ENCODE measurements at regions not wholly inside any gene's neighbourhood (a gene's known extent, or its start where the extent isn't known, plus 50 kb on each side); places are given as distances from the start of the nearest gene placed in this dataset.

GRCh38 chr15:85897207-85897894 is 102.6 kb upstream of the KLHL25 start:
- no peak for DNase-seq
- Histone ChIP-seq H3K4me3 (ENCODE audit: low read length) (no peak overlapping the region), H3K4me1 (ENCODE audit: insufficient read depth, low read length) (no peaks in the 10 kb centered on the region), H3K9me3 (ENCODE audit: low read length) (no peaks in the 10 kb centered on the region), H3K27me3 (ENCODE audit: insufficient read depth, low read length, poor library complexity, severe bottlenecking) (no peaks in the 10 kb centered on the region), H3K36me3 (ENCODE audit: insufficient read depth, low read length) (no peaks in the 10 kb centered on the region), H3K27ac (ENCODE audit: low read depth, low read length) (no peak overlapping the region)
- CTCF ChIA-PET: no interaction called here
- H3K9me3 Mint-ChIP-seq: no peaks in the 10 kb centered on the region
- H3K27ac Mint-ChIP-seq: peak overlapping the region in 3 of 8 donors; percentile 19 to 81 (median 24)
- H3K36me3 Mint-ChIP-seq: peaks cover 0 to 4% (median 4%) of the 10 kb centered on the region in 3 donors
- no peak overlapping the region for H3K4me3 Mint-ChIP-seq
- peaks cover 17 to 57% of the 10 kb centered on the region in 2 donors for H3K27me3 Mint-ChIP-seq
- POLR2A ChIA-PET: no interaction called here
- peaks cover 0 to 11% (median 3%) of the 10 kb centered on the region in 3 donors for H3K4me1 Mint-ChIP-seq

DNA sequence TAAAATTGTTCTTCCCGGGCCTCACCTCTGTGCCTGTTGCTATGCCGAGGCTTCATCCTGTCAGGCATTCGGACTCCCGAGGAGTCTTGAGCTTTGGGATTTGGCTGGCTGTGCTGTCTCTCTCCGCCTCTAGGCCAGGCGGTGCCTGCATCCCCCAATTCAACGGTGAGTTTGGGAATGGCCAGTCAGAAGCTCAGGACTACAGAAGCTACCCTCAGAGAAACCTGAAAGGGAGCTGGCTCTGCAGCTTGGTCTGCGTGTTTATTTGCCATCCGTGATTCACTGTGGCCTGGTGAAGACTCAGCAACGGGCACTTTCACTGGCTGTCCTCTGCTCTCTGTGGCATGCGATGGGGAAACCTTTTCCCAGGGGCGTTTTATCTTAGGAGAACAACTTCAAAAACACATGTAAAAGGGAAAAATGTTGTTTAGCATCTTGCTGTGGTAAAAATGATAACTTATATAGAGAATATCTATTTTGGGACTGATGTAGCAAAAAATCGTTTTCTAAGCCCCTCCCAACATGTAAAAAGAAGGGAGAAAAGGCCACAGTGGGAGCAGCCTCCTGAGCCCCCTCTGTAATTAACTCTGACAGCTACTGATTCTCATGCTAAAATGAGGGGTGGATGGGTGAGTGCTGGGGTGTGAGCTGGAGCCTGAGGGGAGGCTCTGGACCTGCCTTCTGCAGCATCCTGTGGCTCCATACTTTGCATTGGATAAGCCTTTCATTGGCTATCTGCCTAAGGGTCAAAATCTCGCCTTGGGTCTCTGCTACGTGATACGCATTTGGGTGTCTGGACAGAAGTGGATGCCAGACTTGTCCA is 103.4 kb upstream of the KLHL25 start:
- ChIA-PET CTCF (no interaction called here), POLR2A (no interaction called here)
- Histone ChIP-seq H3K36me3 (ENCODE audit: insufficient read depth, low read length) (no peaks in the 10 kb centered on the region), H3K4me1 (ENCODE audit: insufficient read depth, low read length) (no peaks in the 10 kb centered on the region), H3K27me3 (ENCODE audit: insufficient read depth, low read length, poor library complexity, severe bottlenecking) (no peaks in the 10 kb centered on the region), H3K4me3 (ENCODE audit: low read length) (no peak overlapping the region), H3K27ac (ENCODE audit: low read depth, low read length) (no peak overlapping the region), H3K9me3 (ENCODE audit: low read length) (no peaks in the 10 kb centered on the region)
- Mint-ChIP-seq H3K27me3 (peaks cover 17 to 52% of the 10 kb centered on the region in 2 donors), H3K4me1 (peaks cover 0 to 11% (median 3%) of the 10 kb centered on the region in 3 donors), H3K9me3 (no peaks in the 10 kb centered on the region), H3K36me3 (peaks cover 0 to 4% (median 4%) of the 10 kb centered on the region in 3 donors), H3K4me3 (no peak overlapping the region), H3K27ac (no peak overlapping the region)
- no peak for DNase-seq

GRCh38 chr15:85899927-85900326 is 105.2 kb upstream of the KLHL25 start:
- POLR2A ChIA-PET: no interaction called here

DNA sequence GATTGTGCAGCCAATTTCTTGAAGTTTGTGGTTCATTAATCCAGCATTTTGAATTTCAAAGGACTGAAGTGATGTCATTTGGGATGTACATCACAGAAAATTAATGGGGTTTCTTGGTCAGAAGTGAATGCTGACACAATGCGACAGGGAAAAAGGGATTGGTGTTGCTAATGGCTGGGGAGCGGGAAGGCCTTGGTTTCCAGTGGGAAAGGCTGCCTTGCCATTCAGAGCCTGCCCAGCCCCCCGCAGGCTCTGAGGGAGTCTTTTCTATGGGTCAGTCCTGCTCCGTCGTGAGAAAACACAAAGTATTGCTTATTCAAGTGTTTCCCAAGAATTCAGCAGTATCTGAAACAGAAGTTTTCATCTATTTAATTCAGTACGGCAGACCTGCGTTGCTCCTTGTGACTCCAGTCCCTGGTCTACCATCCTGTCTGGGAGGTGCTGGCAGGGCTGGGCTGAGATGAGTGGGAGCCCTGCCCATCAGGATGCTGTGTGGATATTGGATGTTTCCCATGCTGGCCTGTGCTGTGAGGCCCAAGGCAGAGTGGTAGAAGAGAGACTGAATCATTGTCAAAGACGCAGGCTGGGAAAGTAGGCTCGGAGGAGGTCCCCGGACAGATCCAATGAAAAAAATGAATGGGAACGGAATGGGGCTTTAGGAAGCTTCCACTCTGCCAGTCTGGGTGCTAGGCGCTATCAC is 111.2 kb upstream of the KLHL25 start:
- no peaks in the 10 kb centered on the region for H3K4me1 ChIP-seq (ENCODE audit: insufficient read depth, low read length)
- Mint-ChIP-seq H3K36me3 (no peaks in the 10 kb centered on the region), H3K27ac (peak overlapping the region in 1 of 8 donors; percentile 83), H3K4me1 (peaks cover 0 to 8% (median 4%) of the 10 kb centered on the region in 3 donors), H3K9me3 (peaks cover 0 to 3% (median 0%) of the 10 kb centered on the region in 5 donors), H3K4me3 (no peak overlapping the region), H3K27me3 (peaks cover 10 to 41% of the 10 kb centered on the region in 2 donors)
- no peaks in the 10 kb centered on the region for H3K9me3 ChIP-seq (ENCODE audit: low read length)
- no peaks in the 10 kb centered on the region for H3K27me3 ChIP-seq (ENCODE audit: insufficient read depth, low read length, poor library complexity, severe bottlenecking)
- no peak overlapping the region for H3K4me3 ChIP-seq (ENCODE audit: low read length)
- no peaks in the 10 kb centered on the region for H3K36me3 ChIP-seq (ENCODE audit: insufficient read depth, low read length)
- DNase-seq: no peak
- ChIA-PET POLR2A (no interaction called here), CTCF (no interaction called here)
- H3K27ac ChIP-seq (ENCODE audit: low read depth, low read length): no peak overlapping the region

More at GRCh38 chr15:85899927-85900326, 105.2 kb upstream of the KLHL25 start:
- H3K27me3 ChIP-seq (ENCODE audit: insufficient read depth, low read length, poor library complexity, severe bottlenecking): no peaks in the 10 kb centered on the region
- no peak overlapping the region for H3K4me3 ChIP-seq (ENCODE audit: low read length)
- peaks cover 0 to 11% (median 3%) of the 10 kb centered on the region in 3 donors for H3K4me1 Mint-ChIP-seq
- no peak for DNase-seq
- H3K27me3 Mint-ChIP-seq: peaks cover 14 to 46% of the 10 kb centered on the region in 2 donors
- H3K36me3 Mint-ChIP-seq: peaks cover 0 to 4% (median 4%) of the 10 kb centered on the region in 3 donors
- H3K27ac ChIP-seq (ENCODE audit: low read depth, low read length): no peak overlapping the region
- H3K4me1 ChIP-seq (ENCODE audit: insufficient read depth, low read length): no peaks in the 10 kb centered on the region
- H3K27ac Mint-ChIP-seq: peak overlapping the region in 1 of 8 donors; percentile 9
- no peaks in the 10 kb centered on the region for H3K9me3 Mint-ChIP-seq
- no peak overlapping the region for H3K4me3 Mint-ChIP-seq
- CTCF ChIA-PET: no interaction called here
- no peaks in the 10 kb centered on the region for H3K9me3 ChIP-seq (ENCODE audit: low read length)
- H3K36me3 ChIP-seq (ENCODE audit: insufficient read depth, low read length): no peaks in the 10 kb centered on the region

DNA sequence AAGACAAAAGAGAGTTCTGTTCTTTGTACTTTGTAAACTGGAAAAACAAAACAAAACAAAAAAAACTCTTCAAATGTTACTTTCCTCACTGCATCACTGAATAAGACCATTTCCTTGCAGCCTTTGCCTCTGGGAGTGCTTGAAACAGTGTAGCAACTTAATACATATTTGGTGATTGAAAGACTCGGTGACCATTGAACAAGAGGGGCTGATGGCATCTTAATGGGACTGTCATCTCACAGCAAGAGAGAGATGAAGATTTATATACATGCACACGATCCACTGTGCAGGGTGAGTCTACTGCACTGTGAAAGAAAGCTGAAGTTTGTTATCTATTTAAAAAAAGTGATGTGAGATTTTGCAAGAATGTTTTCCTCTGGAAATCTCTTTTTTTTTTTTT is 111.9 kb upstream of the KLHL25 start:
- H3K4me3 ChIP-seq (ENCODE audit: low read length): no peak overlapping the region
- POLR2A ChIA-PET: no interaction called here

GRCh38 chr15:85910834-85911233 is 116.1 kb upstream of the KLHL25 start:
- peaks cover 0 to 8% (median 4%) of the 10 kb centered on the region in 3 donors for H3K4me1 Mint-ChIP-seq
- CTCF ChIA-PET: no interaction called here

More for the DNA sequence above, 111.9 kb upstream of the KLHL25 start:
- no peaks in the 10 kb centered on the region for H3K27me3 ChIP-seq (ENCODE audit: insufficient read depth, low read length, poor library complexity, severe bottlenecking)
- H3K27ac ChIP-seq (ENCODE audit: low read depth, low read length): no peak overlapping the region
- Mint-ChIP-seq H3K4me3 (no peak overlapping the region), H3K4me1 (peaks cover 0 to 8% (median 4%) of the 10 kb centered on the region in 3 donors), H3K36me3 (no peaks in the 10 kb centered on the region), H3K27me3 (peaks cover 6 to 35% of the 10 kb centered on the region in 2 donors), H3K27ac (no peak overlapping the region), H3K9me3 (peaks cover 0 to 3% (median 0%) of the 10 kb centered on the region in 5 donors)
- CTCF ChIA-PET: no interaction called here
- H3K4me1 ChIP-seq (ENCODE audit: insufficient read depth, low read length): no peaks in the 10 kb centered on the region
- DNase-seq: no peak
- no peaks in the 10 kb centered on the region for H3K36me3 ChIP-seq (ENCODE audit: insufficient read depth, low read length)
- H3K9me3 ChIP-seq (ENCODE audit: low read length): no peaks in the 10 kb centered on the region

DNA sequence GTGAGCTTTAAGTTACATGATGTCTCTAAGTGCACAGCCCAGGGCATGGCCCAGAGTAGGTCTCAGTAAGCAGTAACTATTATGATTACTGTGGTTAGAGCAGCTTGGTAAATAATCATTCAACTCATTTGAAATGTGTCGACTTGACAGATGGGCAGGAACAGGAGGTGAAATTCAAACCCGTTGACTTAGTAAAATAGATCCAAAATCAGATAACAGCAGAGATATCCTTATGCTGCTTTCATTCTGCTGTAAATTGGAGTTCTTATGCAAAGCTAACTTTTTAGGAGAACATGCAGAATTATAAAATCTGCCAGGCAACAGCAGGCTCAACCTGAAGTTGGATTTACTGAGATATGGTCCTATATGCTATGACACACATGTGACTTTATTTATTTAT is 118.7 kb upstream of the KLHL25 start:
- Histone ChIP-seq H3K27me3 (ENCODE audit: insufficient read depth, low read length, poor library complexity, severe bottlenecking) (no peaks in the 10 kb centered on the region), H3K4me3 (ENCODE audit: low read length) (no peak overlapping the region), H3K9me3 (ENCODE audit: low read length) (no peaks in the 10 kb centered on the region), H3K4me1 (ENCODE audit: insufficient read depth, low read length) (no peaks in the 10 kb centered on the region), H3K27ac (ENCODE audit: low read depth, low read length) (no peak overlapping the region), H3K36me3 (ENCODE audit: insufficient read depth, low read length) (no peaks in the 10 kb centered on the region)
- H3K27ac Mint-ChIP-seq: no peak overlapping the region
- H3K36me3 Mint-ChIP-seq: peaks cover 0 to 6% (median 0%) of the 10 kb centered on the region in 3 donors
- peaks cover 0 to 1% (median 0%) of the 10 kb centered on the region in 3 donors for H3K4me1 Mint-ChIP-seq
- CTCF ChIA-PET: no interaction called here
- no peak overlapping the region for H3K4me3 Mint-ChIP-seq
- peaks cover 0 to 4% (median 0%) of the 10 kb centered on the region in 5 donors for H3K9me3 Mint-ChIP-seq
- no peak for DNase-seq
- peaks cover 13 to 36% of the 10 kb centered on the region in 2 donors for H3K27me3 Mint-ChIP-seq
- POLR2A ChIA-PET: no interaction called here

More at GRCh38 chr15:85910834-85911233, 116.1 kb upstream of the KLHL25 start:
- H3K27me3 ChIP-seq (ENCODE audit: insufficient read depth, low read length, poor library complexity, severe bottlenecking): no peaks in the 10 kb centered on the region
- Mint-ChIP-seq H3K27ac (no peak overlapping the region), H3K27me3 (peaks cover 13 to 31% of the 10 kb centered on the region in 2 donors), H3K36me3 (no peaks in the 10 kb centered on the region), H3K4me3 (no peak overlapping the region), H3K9me3 (no peaks in the 10 kb centered on the region)
- no peaks in the 10 kb centered on the region for H3K4me1 ChIP-seq (ENCODE audit: insufficient read depth, low read length)
- H3K9me3 ChIP-seq (ENCODE audit: low read length): no peaks in the 10 kb centered on the region
- H3K4me3 ChIP-seq (ENCODE audit: low read length): no peak overlapping the region
- POLR2A ChIA-PET: no interaction called here
- no peaks in the 10 kb centered on the region for H3K36me3 ChIP-seq (ENCODE audit: insufficient read depth, low read length)
- H3K27ac ChIP-seq (ENCODE audit: low read depth, low read length): no peak overlapping the region
- no peak for DNase-seq

DNA sequence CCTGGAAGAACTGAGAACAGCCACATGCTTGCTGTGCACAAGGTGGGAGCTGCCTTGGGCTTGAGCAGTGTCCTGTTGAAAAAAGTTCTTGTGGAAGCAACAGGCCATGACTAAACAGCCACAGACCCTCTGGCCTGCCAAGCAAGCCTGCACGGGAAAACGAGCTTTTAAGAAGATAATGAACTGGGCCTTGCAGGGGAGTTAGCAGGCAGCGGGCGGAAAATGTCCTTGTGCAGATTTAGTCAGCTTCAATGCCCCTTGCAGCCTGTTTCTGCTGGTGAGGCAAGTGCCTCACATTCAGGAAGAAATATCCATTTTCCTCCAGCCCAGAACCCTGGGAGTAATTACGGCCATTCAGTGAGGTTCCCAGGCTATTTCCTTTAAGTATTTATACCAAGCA is 126.2 kb upstream of the KLHL25 start:
- no peak overlapping the region for H3K4me3 ChIP-seq (ENCODE audit: low read length)
- Mint-ChIP-seq H3K4me1 (peaks cover 0 to 4% (median 1%) of the 10 kb centered on the region in 3 donors), H3K4me3 (no peak overlapping the region), H3K27ac (no peak overlapping the region), H3K36me3 (peaks cover 0 to 6% (median 0%) of the 10 kb centered on the region in 3 donors), H3K9me3 (peaks cover 0 to 4% (median 0%) of the 10 kb centered on the region in 5 donors), H3K27me3 (peaks cover 22 to 49% of the 10 kb centered on the region in 2 donors)
- no peaks in the 10 kb centered on the region for H3K27me3 ChIP-seq (ENCODE audit: insufficient read depth, low read length, poor library complexity, severe bottlenecking)
- no peak overlapping the region for H3K27ac ChIP-seq (ENCODE audit: low read depth, low read length)
- H3K9me3 ChIP-seq (ENCODE audit: low read length): no peaks in the 10 kb centered on the region
- no peak for DNase-seq
- POLR2A ChIA-PET: no interaction called here
- CTCF ChIA-PET: no interaction called here
- no peaks in the 10 kb centered on the region for H3K4me1 ChIP-seq (ENCODE audit: insufficient read depth, low read length)
- no peaks in the 10 kb centered on the region for H3K36me3 ChIP-seq (ENCODE audit: insufficient read depth, low read length)
